GM19438 (cell line): ENCODE measurements at regions not wholly inside any gene's neighbourhood (a gene's known extent, or its start where the extent isn't known, plus 50 kb on each side); places are given as distances from the start of the nearest gene placed in this dataset.
A peak's percentile ranks its signal among the peaks of the same experiment; 100 is the strongest.

Experiments used
- ATAC-seq: cut with Tn5 transposase; IDR thresholded peaks from one replicate; pipeline ENCODE4 v1.9.1; 2021; ENCODE audit warnings: low read depth; ENCODE audit not compliant: unreplicated experiment

DNA sequence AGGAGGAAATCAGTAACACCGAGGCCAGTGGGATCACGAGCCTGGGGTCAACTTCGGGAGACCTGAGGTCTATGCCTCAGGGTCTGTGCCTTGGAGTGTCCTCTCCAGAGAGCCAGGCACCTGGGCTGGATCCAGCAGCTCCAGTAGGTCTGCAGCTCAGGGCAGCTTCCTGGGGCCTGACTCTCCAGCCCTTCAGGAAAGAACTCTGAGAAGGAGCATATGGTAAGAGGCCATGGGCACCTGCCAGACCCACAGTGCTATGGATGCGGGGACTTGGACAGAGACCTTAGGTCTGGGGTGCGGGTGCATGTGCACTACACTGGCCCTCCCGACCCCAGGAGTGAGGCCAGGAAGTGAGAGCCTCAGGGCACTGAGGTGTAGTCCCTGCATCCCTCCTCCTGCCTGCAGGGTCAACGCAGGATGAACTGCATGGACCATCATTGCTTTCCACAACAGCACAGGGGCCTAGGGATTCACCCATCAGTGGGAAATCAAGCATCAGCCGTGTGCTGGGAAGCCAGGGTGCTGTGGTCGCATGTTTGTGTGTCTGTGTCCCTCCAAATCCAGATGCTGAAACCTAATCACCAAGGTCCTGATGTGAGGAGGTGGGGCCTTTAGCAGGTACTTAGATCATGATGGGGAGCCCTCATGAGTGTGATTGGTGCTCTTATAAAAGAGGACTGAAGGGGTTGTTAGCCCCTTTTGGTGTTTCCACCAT, 210.9 kb upstream of the CST7 start:
- no peak for ATAC-seq

DNA sequence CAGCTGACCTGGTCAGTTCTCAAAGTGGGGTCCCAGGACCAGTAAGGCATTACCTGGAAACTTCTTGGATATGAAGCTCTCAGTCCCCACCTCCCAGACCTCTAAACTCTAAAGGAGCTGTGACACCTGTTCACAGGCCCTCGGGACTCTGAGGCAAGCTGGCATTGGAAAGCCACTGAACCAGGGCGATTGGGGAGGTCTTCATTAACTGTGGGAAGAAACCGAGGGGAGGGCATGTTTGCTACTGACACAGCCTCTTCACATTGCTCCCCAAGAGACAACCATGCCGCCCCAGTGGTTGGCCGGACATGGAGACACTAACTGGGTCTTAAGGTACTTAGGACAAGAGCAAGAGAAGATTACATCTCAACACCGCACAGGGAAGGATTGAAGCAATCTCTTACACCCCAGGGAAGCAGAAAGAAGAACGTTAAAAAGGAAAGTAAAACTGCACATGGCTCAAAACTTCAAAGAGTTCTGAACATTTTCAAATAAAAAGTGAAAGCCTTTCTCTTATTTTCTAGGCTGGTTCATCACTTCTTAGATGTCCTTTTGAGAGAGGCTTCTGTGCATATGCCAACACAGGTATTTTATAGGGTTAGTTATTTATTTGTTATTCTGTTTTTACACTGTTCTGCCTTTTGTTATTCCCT, 210.0 kb upstream of the CST7 start:
- peak; percentile 58 for ATAC-seq

DNA sequence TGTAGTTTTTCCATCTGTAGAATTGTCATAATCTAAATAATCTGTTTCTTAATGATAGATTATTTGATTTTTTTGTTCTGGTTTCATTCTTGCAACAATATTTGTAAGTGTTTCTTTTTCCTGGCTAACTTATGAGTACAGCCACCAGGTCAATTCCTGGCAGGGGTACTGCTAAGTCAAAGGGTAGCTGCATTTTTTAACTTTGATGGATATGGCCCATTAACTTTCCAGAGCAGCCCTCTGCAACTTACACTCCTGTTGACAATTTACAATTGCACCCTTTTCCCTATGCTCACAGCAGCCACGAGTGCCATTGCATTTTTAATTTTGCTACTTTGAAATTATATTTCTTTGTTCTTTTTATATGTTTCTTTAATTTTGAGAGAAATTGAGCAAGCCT, 209.3 kb upstream of the CST7 start:
- no peak for ATAC-seq

DNA sequence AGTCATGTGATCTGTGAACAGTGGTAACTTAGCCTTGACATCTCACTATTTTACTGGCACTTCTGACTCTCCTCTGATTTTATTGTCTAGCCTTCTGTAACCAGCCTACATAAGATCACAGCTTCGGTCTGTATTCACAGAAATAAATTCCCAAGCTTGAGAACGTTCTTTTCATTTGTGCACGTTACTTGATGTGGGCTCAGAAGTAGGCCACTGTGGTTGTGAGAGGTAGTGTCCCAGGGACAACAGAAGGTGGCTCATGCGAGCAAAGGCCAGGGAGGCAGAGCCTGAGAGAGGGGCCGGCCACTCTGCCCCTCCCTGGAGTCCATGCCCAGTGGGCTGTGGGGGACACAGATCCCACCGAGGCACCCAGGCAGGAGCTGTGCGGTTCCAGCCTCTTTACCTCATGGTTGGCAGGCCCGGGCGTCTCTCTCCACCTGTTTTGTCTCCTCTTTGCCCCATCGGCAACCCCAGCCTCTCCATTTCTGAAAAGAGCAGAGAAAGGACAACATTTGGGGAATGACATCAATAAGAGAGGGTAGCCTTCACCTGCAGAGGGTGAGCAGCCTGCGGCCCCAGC, 207.5 kb upstream of the CST7 start:
- ATAC-seq, result no peak

DNA sequence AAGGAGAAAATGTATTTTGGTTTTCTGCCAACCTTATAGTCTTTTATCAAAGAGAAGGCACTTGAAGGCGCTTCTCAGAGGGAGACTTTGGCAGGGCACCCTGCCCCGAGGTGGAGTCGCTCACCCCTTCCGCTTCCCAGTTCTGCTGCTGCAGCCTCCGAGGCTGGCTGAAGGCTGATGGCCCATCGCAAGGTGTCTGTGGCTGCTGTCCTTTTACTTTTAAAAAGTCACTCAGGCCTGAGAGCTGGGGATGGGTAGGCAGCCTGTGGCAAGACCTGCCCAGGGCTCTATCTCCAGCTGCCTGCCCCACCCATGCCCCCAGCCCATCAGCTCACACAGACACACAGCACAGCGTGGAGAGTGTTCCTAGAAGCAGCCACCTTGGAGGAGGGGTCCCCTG, 206.6 kb upstream of the CST7 start:
- no peak for ATAC-seq

DNA sequence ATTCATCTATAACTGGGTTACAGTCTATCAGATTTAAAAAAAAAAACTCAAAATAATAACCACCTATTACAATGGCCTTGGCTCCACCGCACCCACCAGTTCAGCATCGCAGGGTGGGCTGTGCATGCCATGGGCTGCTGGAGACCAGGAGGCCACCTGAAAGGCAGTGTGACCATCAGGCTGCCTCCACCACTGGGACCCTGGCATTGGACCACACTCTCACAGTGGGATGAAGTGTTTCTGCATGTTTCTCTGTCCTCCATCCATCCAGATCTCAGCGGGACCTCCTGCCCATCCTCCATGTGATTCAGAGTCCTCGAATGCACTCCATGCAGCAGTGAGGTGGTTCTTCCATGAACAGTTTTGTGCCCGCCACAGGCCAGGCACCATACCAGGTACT, 206.1 kb upstream of the CST7 start:
- ATAC-seq, result no peak

DNA sequence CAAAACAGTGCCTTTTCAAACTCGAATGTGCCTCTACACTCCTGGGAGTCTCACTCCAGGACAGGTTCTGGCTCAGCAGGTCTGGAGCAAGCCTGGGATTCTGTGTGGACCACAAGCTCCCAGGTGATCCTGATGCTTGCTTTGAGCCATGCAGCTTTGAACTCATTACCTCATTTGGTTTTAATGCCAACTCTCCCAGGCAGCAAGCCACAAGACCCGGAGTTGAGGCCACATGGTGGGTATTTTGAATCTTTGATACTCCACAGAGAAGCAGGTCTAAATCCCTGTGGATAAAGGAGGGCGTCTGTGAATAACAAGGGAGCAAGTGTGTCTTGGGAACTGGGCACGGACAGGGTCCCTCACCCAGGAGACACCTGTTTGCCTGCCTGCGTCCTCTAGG, 205.4 kb upstream of the CST7 start:
- no peak for ATAC-seq

DNA sequence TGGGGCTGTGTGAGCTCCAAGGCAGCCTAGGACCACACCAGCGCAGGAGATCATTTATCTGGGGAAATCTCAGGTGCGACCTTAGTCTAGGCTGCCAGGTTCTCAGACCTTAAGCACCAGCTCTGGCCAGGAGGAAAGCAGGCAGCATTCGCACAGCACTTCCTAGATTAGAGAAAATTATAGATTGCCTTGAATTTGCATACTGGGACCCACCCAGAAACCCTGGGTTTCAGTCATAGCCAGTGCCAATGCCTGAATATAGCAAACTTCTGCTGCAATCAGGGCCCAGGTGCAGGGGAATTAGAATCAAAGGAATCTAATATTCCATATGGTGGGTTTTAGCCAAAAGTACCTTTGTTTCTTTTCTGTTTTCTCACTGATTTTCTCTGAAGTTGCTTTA, 204.3 kb upstream of the CST7 start:
- no peak for ATAC-seq

DNA sequence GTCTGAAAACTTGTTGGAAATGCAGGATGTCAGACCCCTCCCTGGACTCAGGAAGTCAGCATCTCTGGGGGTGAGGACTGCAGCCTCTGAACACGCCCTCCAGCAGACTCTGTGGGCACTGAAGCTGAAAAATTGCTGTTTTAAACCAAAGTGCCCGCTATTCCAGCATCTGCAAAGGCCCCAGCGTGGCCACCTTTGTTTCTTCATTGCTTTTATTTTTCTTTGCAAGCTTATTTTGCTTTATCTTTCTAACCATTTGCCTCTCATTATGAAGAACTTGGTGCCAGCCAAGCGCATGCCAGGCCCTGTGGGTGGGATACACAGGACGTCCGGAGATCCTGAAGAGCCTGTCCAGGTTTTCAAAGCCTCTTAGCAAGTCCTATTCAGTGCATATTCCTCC, 203.9 kb upstream of the CST7 start:
- ATAC-seq, result no peak

DNA sequence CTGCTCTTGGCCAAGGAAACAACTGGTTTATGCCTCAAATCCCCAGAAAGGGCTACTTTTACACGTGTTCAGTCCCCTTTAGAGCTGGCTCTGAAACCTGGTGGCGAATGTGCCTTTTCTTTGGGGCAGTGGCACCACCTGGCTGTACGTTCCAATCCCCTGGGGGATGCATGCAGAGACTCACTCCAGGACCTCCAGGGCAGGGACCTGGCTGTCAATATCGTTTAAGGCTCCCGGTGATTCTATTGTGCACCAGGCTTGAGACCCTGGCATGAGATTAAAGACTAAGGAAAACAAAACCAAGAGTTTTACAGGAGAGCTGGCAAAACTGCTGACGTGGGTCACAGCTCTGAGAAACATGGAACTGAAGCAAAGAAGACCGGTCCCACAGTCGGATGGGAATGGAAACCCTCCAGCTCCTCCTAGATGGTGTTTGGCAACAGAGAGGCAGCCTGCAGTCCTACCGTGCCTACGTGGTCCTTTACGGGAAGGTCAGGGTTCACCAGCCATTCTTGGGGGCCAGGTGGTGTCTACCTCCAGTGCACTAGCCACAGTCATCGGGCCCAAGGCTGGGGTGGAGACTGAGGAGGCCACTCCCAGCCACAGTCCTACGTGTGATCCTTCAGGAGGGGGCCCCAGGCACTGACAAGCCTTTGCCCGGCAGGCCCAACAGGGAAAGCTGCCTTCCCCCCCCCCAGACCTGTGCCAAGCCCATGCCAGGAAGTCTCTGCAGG, 203.3 kb upstream of the CST7 start:
- no peak for ATAC-seq

DNA sequence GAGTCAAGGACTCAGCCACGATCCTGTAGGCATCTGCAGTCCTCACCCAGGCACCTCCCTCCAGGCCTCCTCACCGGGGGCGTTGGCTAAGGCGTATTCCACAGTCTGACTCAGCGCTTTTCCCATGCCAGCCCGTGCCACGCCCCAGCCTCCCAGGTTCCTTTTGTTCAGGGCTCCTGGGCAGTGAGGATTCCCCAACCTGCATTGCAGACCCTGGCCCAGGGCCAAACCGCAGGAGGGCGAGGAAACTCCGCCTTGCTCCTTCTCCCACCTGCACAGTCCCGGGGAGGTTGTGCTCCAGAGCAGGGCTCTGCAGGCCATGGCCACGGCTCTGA, 202.8 kb upstream of the CST7 start:
- no peak for ATAC-seq

DNA sequence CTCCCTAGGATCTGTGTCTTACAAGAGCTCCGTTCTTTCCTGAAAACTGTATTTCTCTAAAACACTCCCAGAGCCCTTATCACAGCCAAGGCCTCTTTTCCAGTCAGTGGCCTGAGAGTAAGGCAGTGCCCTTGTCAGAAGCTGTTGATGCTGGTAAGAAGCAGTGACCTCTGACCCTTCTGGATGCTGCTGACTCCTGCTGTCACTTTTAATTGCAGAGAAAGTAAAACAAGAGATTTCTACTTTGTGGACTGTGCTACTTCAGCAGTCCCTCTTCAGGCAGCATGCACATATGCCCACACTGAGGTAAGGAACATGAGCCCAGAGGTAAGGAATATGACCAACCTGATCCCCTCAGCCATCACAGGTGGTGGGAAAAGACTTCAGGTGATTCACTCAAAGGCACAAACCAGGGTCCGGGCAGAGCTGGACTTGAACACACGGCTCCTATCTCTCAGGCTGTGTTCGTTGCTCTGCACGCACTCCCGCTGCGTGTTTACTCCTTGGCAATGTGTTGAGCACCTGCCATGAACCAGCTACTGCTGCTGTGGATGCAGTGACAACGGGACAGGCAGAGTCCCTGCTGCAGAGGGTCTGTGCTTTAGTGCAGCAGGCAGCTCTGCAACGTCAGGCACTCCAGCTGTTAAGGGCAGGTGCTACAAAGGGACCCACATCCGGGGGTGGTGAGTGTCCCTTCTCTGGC, 201.9 kb upstream of the CST7 start:
- ATAC-seq, result no peak

DNA sequence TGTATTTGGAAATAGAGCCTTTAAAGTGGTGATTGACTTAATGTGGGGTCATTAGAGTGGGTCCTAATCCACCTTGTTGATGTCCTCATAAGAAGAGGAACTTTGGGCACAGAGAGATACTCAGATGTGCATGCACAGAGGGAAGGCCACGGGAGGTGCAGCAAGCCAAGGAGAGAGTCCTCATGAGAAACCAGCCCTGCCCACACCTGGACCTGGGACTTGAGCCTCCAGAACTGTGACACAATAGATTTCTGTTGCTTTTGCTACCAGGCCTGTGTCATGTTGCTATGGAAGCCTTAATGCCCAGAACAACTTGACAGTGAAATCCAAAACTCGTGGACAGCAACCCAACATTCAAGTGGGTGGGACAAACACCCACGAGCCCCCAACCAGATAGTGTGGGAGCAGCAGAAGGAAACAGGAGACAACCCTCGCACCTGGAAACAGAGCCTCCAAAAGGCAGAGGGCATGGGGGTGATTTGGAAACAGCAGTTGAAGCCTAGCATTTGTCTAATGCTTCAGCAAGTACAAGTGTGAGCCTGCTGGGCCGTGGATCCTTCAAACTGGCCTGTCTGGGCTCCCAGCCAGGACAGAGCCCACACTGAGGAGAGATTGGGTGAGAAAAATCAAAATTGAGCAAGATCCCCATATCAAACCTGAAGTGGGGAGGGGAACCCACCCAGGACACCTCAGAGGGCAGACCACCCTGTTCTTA, 201.0 kb upstream of the CST7 start:
- ATAC-seq, result no peak

DNA sequence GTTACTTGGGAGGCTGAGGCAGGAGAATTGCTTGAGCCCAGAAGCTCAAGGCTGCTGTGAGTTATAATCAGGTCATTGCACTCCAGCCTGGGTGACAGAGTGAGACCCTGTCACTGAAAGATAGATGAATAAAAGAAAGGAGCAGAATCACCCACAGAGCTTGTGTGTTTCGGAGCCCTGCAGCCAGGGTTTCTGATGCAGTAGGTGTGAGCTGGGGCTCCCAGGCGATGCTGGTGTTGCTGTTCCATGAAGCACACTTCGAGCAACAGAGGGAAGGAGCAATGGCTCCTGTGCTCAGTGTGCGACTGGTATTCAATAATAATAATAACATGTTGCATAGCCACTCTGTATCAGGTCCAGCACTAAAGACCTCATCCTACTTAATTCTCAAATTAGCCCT, 197.5 kb upstream of the CST7 start:
- no peak for ATAC-seq

DNA sequence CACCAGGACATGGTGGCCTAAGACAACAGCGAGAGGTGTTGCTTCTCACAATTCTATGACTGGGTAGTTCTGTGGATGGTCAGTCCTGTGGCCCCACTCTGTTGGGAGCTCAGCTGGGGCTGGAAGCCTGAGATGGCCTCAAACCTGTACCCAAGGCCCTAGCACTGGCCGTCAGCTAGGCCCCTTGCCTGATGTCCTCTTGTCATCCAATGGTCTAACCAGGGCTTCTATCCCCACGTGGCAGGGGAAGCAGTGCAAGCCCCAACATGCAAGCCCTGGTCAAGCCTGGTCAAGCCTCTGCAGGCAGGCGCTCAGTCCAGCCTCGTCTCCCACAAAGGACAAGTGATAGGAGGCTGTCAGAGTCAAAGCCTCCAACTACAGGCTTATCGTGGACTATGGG, 196.5 kb upstream of the CST7 start:
- ATAC-seq, result no peak

DNA sequence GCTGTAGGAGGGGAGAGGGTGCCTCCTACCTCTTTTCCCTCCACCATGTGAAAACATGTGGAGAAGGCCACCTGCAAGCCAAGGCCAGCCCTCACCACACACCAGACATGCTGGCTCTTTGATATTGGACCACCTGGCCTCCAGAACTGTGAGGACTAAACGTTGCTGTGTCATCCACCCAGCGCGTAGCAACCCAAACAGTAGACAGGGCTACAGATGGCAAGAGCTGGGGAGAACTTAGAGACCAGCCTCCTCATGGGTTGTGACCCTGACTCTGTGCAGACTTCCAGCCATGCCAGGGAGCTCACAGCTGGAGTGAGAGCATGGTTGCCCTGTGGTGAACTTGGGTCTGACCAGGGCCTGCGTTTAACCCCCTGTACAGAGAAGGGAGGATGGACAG, 195.9 kb upstream of the CST7 start:
- no peak for ATAC-seq

DNA sequence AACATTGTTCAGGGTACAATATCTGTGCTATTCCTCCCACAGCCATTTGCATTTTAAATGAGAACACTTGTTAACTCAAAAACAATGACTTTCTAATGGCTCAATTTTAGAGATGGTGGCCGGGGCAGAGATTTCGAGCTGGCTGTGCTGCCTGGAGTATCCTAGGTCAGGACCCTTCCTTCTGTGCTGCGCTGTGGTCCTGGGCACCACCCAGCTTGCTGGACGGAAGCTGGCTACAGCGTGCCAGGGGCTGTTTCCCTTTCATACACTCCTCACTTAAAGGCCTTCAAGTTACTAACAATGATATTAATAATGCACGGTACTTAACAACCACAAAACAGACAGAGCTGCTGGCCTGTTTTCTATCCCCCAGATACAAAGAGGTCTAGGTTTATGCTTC, 194.4 kb upstream of the CST7 start:
- ATAC-seq, result no peak

DNA sequence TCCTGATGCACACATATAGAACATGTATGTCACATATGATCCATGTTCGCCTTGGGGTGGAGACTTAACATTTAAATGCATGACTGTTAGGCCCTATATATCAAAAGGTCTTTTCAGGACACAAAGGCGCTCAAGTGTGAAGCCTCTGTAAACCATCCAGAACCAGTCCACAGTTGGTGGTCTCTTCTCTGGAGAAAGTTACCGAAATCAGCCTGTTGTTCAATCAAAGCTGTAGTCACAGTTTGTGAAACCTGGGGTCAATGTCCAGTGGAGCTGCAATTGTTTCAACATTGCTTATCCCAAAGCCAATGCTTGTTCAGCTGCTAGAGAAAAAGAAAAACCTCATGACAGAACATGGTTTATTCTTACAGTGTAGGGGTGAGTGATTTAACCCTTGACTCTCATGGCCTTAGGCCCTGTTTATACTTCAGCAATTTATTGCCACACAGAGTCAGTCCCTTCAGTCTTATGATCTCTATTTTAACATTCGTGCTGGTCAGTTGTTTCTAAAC, 193.6 kb upstream of the CST7 start:
- ATAC-seq, result no peak

DNA sequence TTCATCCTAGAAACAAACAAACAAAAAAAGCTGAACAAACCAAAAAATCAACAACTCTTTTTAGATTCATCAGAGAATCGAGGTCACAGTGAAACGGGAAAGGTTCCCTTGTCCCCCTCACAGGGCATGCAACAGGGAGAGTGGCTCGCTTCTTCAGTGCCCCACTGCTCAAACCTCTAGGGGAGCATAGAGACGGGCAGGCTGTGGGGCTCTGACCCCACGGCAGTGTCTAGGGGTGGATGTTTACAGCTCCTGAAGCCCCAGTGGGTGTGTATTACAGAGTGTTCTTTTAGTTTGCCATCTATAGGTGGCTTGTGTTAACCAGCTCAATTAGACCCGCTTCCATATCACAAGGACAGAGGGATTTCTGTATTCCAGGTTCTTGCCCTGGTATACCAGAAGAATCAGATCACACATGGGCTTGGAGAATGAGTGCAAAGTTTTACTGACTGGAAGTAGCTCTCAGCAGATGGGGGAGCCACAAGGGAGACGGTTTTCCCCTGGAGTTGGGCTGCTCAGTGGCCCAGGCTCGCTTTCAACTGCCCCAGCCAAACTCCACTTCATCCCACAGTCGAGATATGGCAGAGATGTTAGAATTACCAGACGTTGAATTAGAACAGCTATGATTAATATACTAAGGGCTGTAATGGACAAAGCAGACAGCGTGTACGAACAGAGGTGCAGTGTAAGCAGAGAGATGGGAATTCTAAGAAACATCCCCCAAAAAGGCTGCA, 192.6 kb upstream of the CST7 start:
- no peak for ATAC-seq
